GM23248 (cell line): ENCODE measurements at regions not wholly inside any gene's neighbourhood (a gene's known extent, or its start where the extent isn't known, plus 50 kb on each side); places are given as distances from the start of the nearest gene placed in this dataset.

ENCODE experiments used
- DNase-seq: peaks from one replicate; pipeline ENCODE4 v3.0.0-alpha.2; 2015
- H2AFZ ChIP-seq: fragments of 200-600 bp; sonication (generic); 2 replicates; pipeline ENCODE4 v1.6.1; 2016; ENCODE audit warnings: antibody characterized with exemption
- H3F3A ChIP-seq: fragments of 200-600 bp; sonication (generic); 2 replicates; pipeline ENCODE4 v1.6.1; 2016; ENCODE audit warnings: mild to moderate bottlenecking, antibody characterized with exemption, mixed run types; ENCODE audit not compliant: insufficient read depth
- H3K27ac ChIP-seq: fragments of 200-600 bp; sonication (generic); 2 replicates; pipeline ENCODE4 v1.5.1; 2016; ENCODE audit warnings: mild to moderate bottlenecking
- H3K27me3 ChIP-seq: fragments of 200-600 bp; sonication (generic); replicated peaks from 2 replicates; pipeline ENCODE4 v1.6.1; 2016; ENCODE audit warnings: mild to moderate bottlenecking; ENCODE audit not compliant: insufficient read depth
- H3K36me3 ChIP-seq: fragments of 200-600 bp; sonication (generic); 2 replicates; pipeline ENCODE4 v1.6.1; 2016; ENCODE audit warnings: low read depth, mild to moderate bottlenecking
- H3K4me1 ChIP-seq: fragments of 200-600 bp; sonication (generic); 2 replicates; pipeline ENCODE4 v1.6.1; 2016; ENCODE audit warnings: mild to moderate bottlenecking; ENCODE audit not compliant: insufficient read depth
- H3K4me2 ChIP-seq: fragments of 200-600 bp; sonication (generic); one replicate; pipeline ENCODE4 v1.6.1; 2016; ENCODE audit warnings: mild to moderate bottlenecking; ENCODE audit not compliant: unreplicated experiment
- H3K4me3 ChIP-seq: fragments of 200-600 bp; sonication (generic); 2 replicates; pipeline ENCODE4 v1.5.1; 2016; ENCODE audit warnings: mild to moderate bottlenecking
- H3K79me2 ChIP-seq: fragments of 200-600 bp; sonication (generic); 2 replicates; pipeline ENCODE4 v1.6.1; 2016; ENCODE audit warnings: mild to moderate bottlenecking; ENCODE audit not compliant: insufficient read depth
- H3K9ac ChIP-seq: fragments of 200-600 bp; sonication (generic); 2 replicates; pipeline ENCODE4 v1.6.1; 2016; ENCODE audit warnings: mild to moderate bottlenecking
- H3K9me2 ChIP-seq: fragments of 200-600 bp; sonication (generic); 2 replicates; pipeline ENCODE4 v1.6.1; 2016; ENCODE audit warnings: mixed run types, mild to moderate bottlenecking, moderate library complexity; ENCODE audit not compliant: insufficient read depth
- H3K9me3 ChIP-seq: fragments of 200-600 bp; sonication (generic); one replicate; pipeline ENCODE4 v1.6.1; 2017; ENCODE audit warnings: low read depth
- H4K20me1 ChIP-seq: fragments of 200-600 bp; sonication (generic); 2 replicates; pipeline ENCODE4 v1.6.0; 2016; ENCODE audit not compliant: insufficient read depth
- EZH2 ChIP-seq: fragments of 200-600 bp; sonication (generic); IDR thresholded peaks from 2 replicates; pipeline ENCODE4 v1.6.1; 2018; ENCODE audit warnings: antibody characterized with exemption, mild to moderate bottlenecking; ENCODE audit not compliant: insufficient read depth, poor library complexity, severe bottlenecking
- EZH2phosphoT487 ChIP-seq: fragments of 200-600 bp; sonication (generic); IDR thresholded peaks from 2 replicates; pipeline ENCODE4 v1.6.1; 2018; ENCODE audit warnings: antibody characterized with exemption, moderate library complexity, mild to moderate bottlenecking, low read depth; ENCODE audit not compliant: insufficient read depth
- WGBS, 2 experiments: methylation state at CpG; one replicate each; pipeline ENCODE4 v1.1.6; 2015 to 2017; ENCODE audit warnings: low lambda C conversion rate in 2 of 2, low coverage in 1 of 2; ENCODE audit errors: missing lambda C conversion rate in 2 of 2; 5-methylcytosine and 5-hydroxymethylcytosine counted together
- in situ Hi-C: fragments of 300-500 bp; cut with MboI; formaldehyde crosslinking; loops from 2 replicates; pipeline ENCODE4 v1.15.0; 2020

DNA sequence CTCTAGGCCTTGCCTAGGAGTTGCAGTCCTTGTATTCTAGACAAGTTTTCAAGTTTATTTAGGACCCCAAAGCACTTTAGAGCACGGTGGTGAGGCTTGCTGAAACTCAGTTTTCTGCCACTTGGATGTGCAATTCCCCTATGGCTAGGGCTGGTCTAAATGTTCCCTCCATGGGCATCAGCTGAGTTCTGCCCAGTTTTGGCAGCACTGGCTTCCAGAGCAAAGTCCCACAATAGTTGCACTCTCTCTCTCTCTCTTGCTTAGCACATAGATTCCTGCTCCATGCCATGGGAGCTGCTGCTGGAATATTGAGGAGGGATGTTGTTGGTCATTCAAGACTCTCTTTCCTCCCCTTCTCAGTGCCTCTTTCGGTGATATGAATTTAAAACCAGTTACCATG is 760.2 kb upstream of the SLC39A10 start:
- Histone ChIP-seq H3K79me2 (no peaks in the 10 kb centered on the region), H4K20me1 (no peaks in the 10 kb centered on the region), H3K9me2 (no peaks in the 10 kb centered on the region), H3K27me3 (no peaks in the 10 kb centered on the region), H3K4me3 (no peak overlapping the region), H3K36me3 (no peaks in the 10 kb centered on the region), H3K4me1 (no peaks in the 10 kb centered on the region), H3K27ac (no peak overlapping the region), H3K9me3 (no peaks in the 10 kb centered on the region), H2AFZ (no peak overlapping the region), H3K9ac (no peak overlapping the region), H3F3A (no peaks in the 10 kb centered on the region), H3K4me2 (no peak overlapping the region)
- DNase-seq = no peak
- TF ChIP-seq EZH2 (no peak), EZH2phosphoT487 (no peak)
- in situ Hi-C loops = no loop called here
- WGBS, 2 experiments = 6 to 10% methylated on average over 2 of the region's 2 CpGs

DNA sequence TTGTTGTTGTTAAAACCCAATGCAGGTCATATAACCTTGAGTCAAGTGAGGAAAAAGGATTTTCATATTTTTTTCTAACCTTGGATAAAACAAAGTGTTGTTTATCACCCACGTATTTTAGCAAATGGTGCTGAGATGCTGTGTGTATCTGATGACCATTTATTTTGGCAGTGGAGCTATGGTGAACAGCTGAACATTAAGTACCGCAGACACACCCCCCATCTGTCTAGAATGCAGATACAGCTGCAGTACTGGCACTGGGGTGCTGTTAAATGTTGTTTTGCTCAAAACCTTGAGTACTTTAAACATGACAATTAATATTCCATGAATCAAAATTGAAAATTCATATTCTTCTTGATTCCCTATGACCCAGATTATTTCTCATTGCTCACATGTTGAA is 773.3 kb upstream of the SLC39A10 start:
- no peaks in the 10 kb centered on the region for H3K4me1 ChIP-seq
- 0 out of 2 replicates have a peak, but pooled peaks cover 3% of the 10 kb centered on the region for H3K27me3 ChIP-seq
- H3K9ac ChIP-seq = no peak overlapping the region
- no peaks in the 10 kb centered on the region for H3K9me2 ChIP-seq
- H3K79me2 ChIP-seq = no peaks in the 10 kb centered on the region
- no peak overlapping the region for H3K27ac ChIP-seq
- no peak for DNase-seq
- no peaks in the 10 kb centered on the region for H3K9me3 ChIP-seq
- H3F3A ChIP-seq = no peaks in the 10 kb centered on the region
- H3K4me2 ChIP-seq = no peak overlapping the region
- no peak overlapping the region for H2AFZ ChIP-seq
- no peaks in the 10 kb centered on the region for H4K20me1 ChIP-seq
- in situ Hi-C loops = no loop called here
- H3K4me3 ChIP-seq = no peak overlapping the region
- TF ChIP-seq EZH2phosphoT487 = no peak
- no peaks in the 10 kb centered on the region for H3K36me3 ChIP-seq
- 0 to 2% methylated on average over 2 of the region's 2 CpGs for WGBS, 2 experiments

DNA sequence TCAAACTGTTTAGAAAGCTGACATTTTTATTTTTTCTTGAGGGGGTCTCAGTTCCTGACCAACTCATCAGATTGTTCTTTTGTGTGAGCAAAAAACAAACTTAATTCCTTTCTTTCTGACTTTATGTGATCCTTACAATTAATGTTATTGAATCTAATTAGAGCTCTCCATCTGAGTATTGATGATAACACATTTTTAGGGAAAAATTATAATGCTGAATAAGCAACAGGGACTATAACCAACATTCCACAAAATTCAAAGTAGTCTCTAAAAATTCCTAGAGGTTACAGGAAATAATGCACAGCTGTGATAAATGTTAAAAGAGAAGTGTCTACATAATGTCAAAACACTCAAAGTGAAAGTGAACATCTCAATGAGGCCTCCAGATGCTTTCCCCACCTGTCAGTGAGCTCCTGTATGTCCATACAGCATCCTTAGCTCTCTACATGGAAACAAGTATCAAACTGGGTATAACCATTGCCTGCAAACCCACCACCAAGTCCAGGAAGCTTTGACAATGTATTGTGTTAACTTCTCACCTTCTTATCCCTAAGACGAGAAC is 786.0 kb upstream of the SLC39A10 start:
- in situ Hi-C loops = no loop called here
- H2AFZ ChIP-seq = peak overlapping the region; percentile 27; the same call in 1 of the 2 replicates

DNA sequence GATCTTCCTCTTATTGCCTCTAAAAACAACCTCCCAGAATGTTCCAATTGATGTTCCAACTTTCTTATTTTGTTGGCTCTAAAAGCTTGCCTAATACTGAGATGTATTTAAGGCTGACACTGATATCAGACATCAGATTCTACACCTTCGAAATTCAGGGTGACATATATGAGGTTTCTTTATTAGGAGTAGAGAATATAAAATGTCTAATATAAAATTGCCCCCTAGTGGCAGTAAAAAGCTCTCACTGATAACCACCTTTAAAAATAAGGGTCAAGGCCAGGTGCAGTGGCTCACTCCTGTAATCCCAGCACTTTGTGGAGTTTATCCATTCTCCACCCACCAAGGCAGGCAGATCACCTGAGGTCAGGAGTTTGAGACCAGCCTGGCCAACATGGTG is 789.7 kb upstream of the SLC39A10 start:
- Histone ChIP-seq H3K4me3 (no peak overlapping the region), H3K4me1 (no peaks in the 10 kb centered on the region), H3K79me2 (no peaks in the 10 kb centered on the region), H4K20me1 (no peaks in the 10 kb centered on the region), H3K27me3 (no peaks in the 10 kb centered on the region), H3K9me2 (no peaks in the 10 kb centered on the region), H3F3A (no peaks in the 10 kb centered on the region), H3K27ac (no peak overlapping the region), H3K9me3 (no peaks in the 10 kb centered on the region), H2AFZ (no peak overlapping the region), H3K4me2 (no peak overlapping the region), H3K9ac (no peak overlapping the region), H3K36me3 (no peaks in the 10 kb centered on the region)
- peak; percentile 25 for DNase-seq
- TF ChIP-seq EZH2phosphoT487 = no peak
- TF ChIP-seq EZH2 = no peak
- in situ Hi-C loops = no loop called here
- 27 to 28% methylated on average over 1 of the region's 1 CpG for WGBS, 2 experiments

More for the DNA sequence above, 786.0 kb upstream of the SLC39A10 start:
- no peak for DNase-seq
- Histone ChIP-seq H3K4me3 (no peak overlapping the region), H3F3A (no peaks in the 10 kb centered on the region), H3K27me3 (no peaks in the 10 kb centered on the region), H4K20me1 (no peaks in the 10 kb centered on the region), H3K27ac (no peak overlapping the region), H3K4me2 (no peak overlapping the region), H3K4me1 (no peaks in the 10 kb centered on the region), H3K9me2 (0 out of 2 replicates have a peak, but pooled peaks cover 4% of the 10 kb centered on the region), H3K9ac (no peak overlapping the region), H3K9me3 (no peaks in the 10 kb centered on the region), H3K36me3 (no peaks in the 10 kb centered on the region), H3K79me2 (no peaks in the 10 kb centered on the region)
- whole genome bisulfite sequencing, 2 experiments = 3 to 17% methylated on average over 1 of the region's 1 CpG
- TF ChIP-seq EZH2phosphoT487 (no peak), EZH2 (no peak)

DNA sequence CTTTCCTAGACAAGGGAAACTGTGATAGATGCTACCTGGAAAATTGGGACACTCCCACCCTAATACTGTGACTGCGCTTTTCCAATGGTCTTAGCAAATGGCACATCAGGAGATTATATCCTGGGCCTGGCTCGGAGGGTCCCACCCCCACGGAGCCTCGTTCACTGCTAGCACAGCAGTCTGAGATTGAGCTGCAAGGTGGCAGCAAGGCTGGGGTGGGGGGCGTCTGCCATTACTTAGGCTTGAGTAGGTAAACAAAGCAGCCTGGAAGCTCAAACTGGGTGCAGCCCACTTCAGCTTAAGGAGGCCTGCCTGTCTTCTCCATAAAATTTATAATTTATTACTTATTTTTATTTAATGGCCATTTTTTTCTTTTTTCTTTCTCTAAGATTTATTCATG is 802.1 kb upstream of the SLC39A10 start:
- no peaks in the 10 kb centered on the region for H3F3A ChIP-seq
- no peaks in the 10 kb centered on the region for H3K9me2 ChIP-seq
- no peak overlapping the region for H3K27ac ChIP-seq
- no peaks in the 10 kb centered on the region for H3K27me3 ChIP-seq
- H3K36me3 ChIP-seq = no peaks in the 10 kb centered on the region
- no peaks in the 10 kb centered on the region for H4K20me1 ChIP-seq
- TF ChIP-seq EZH2phosphoT487 (no peak), EZH2 (no peak)
- WGBS, 2 experiments = 21 to 23% methylated on average over 5 of the region's 5 CpGs
- no peak overlapping the region for H3K4me2 ChIP-seq
- no peaks in the 10 kb centered on the region for H3K9me3 ChIP-seq
- H3K9ac ChIP-seq = no peak overlapping the region
- H2AFZ ChIP-seq = no peak overlapping the region
- no peak for DNase-seq
- H3K4me3 ChIP-seq = no peak overlapping the region
- in situ Hi-C loops = no loop called here
- H3K79me2 ChIP-seq = no peaks in the 10 kb centered on the region
- H3K4me1 ChIP-seq = no peaks in the 10 kb centered on the region
